ENCODE measurements at regions not wholly inside any gene's neighbourhood (a gene's known extent, or its start where the extent isn't known, plus 50 kb on each side); places are given as distances from the start of the nearest gene placed in this dataset.

DNA sequence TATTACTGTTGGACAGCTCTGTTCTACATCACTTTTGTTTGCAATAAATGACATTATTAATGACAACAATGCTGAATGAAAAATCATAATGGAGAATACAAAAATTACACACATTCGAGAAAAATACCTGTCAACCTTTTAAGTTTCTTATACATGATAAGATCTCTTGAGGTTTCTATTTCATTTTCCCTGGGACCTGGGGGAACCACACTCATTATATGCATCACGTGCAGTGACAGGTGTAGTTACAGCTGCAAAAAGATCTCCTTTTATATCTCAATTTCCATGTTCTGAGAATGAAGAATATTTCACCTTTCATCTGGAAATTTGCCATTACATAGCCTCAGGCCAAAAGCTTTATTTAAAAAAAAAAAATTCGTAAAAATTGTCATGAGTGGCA is 1347.0 kb upstream of the AGA start:
- DNase-seq (ENCODE audit: low read depth): no peak

- DNase-seq (ENCODE audit: low read depth): no peak
Measured at GRCh38 chr4:178799204-178799603, 1357.0 kb upstream of the AGA start.

- no peak for DNase-seq (ENCODE audit: low read depth)
Measured at GRCh38 chr4:178808106-178808505, 1365.9 kb upstream of the AGA start.

DNA sequence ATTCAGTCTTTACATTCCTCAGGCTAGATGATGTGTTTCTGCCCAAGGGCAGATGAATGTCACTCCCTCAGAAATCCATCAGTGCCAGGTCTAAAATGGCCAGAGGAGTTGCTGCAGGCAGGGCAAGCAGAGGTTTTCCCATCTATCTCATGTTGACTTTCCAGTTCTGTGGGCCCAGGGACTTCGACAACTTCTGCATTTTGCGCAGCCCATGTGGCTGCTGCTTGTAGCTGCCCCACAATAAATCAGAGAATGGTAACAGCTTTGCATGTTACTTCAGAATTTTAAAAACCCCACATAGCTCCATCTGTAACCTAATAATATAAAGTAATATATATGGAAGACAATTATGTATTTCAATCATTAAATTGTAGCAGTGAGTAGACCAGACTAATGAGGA is 1367.7 kb upstream of the AGA start:
- DNase-seq (ENCODE audit: low read depth): no peak

GRCh38 chr4:178811356-178811755 is 1369.1 kb upstream of the AGA start:
- DNase-seq (ENCODE audit: low read depth): no peak

- DNase-seq (ENCODE audit: low read depth): no peak
Measured at GRCh38 chr4:178812866-178813265, 1370.6 kb upstream of the AGA start.

DNA sequence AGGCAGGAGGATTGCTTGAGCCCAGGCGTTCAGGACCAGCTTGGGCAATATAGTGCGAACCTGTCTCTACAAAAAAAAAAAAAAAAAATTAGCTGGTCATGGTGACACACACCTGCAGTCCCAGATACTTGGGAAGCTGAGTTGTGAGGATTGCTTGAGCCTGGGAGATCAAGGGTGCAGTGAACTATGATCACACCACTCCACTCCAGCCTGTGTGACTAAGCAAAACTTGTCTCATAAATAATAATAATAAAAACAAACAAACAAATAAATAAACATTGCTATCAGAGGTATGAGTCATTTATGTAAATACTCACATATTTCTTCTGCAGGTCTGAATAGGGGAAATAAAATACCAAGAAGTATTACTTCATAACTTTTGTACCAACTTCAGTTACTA is 1372.7 kb upstream of the AGA start:
- no peak for DNase-seq (ENCODE audit: low read depth)

DNA sequence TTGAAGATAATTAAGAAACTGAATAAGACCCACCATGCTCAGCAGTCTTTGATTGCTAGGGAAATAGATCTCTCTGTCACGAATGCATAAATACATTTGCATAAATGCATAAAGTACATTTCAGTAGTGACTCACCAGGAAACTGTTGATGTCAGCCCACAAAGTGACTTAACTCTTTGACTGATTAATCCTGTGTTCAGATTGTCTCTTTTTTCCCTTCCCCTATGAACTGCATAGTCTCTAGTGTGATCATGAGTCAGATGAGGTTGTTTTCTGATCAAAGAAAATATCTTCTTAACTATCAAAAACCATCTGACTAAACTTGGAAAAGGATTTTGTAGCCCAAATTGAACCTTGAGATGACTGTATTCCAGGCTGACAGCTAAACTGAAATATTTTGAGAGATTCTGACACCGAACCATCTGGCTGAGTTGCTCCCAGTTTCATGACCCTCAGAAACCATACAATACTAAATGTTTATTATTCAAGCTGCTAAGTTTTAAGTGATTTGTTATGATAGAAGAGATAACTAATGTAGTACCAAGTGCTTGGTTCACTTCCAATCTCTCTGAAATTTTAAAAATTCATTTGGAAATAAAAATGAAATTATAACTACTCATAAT is 1381.5 kb upstream of the AGA start:
- no peak for DNase-seq (ENCODE audit: low read depth)

DNA sequence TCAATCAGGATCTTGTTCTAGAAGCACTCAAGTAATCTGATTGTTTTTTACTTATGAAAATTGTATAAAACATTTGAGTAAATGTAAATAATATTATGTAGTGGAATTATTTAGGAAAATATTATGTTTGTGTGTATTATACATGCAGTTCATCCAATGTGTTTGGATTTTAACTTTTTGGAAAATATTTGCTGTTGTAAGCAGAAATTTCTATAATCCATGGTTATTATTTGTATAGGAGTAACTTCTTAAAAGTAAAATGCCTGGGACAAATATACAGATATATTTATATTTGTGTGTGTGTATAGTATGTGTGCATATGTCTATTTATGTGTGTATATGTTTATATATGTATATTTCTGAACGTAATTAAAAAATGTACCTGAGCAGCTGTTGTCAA is 1394.6 kb upstream of the AGA start:
- DNase-seq (ENCODE audit: low read depth): no peak

GRCh38 chr4:178838776-178839175 is 1396.5 kb upstream of the AGA start:
- DNase-seq (ENCODE audit: low read depth): no peak

GRCh38 chr4:178856139-178856800 is 1414.0 kb upstream of the AGA start:
- no peak for DNase-seq (ENCODE audit: low read depth)

- DNase-seq (ENCODE audit: low read depth): no peak
Measured at GRCh38 chr4:178871476-178871875, 1429.2 kb upstream of the AGA start.

- DNase-seq (ENCODE audit: low read depth): no peak
Measured at GRCh38 chr4:178881937-178882336, 1439.7 kb upstream of the AGA start.

- no peak for DNase-seq (ENCODE audit: low read depth)
Measured at GRCh38 chr4:178894126-178894525, 1451.9 kb upstream of the AGA start.

GRCh38 chr4:178899084-178899483 is 1456.8 kb upstream of the AGA start:
- DNase-seq (ENCODE audit: low read depth): no peak

GRCh38 chr4:178917756-178918155 is 1475.5 kb upstream of the AGA start:
- no peak for DNase-seq (ENCODE audit: low read depth)

GRCh38 chr4:178937130-178937529 is 1494.9 kb upstream of the AGA start:
- no peak for DNase-seq (ENCODE audit: low read depth)

DNA sequence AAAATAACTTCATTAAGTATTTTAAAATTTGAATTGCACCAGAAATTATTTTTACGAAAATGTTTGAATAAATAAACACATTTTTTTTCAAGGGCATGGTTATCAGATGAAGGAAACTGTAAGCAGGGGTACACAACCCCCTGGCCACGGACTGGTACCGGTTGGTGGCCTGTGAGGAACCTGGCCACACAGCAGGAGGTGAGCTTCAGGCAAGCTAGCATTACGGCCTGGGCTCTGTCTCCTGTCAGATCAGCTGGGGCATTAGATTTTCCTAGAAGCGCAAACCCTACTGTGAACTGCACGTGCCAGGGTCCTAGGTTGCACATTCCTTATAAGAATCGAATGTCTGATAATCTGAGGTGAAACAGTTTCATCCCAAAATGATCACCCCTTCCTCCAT is 1499.7 kb upstream of the AGA start:
- no peak for DNase-seq (ENCODE audit: low read depth)

GRCh38 chr4:178953447-178954120 is 1511.3 kb upstream of the AGA start:
- no peak for DNase-seq (ENCODE audit: low read depth)

- DNase-seq (ENCODE audit: low read depth): no peak
Measured at GRCh38 chr4:178955614-178956013, 1513.4 kb upstream of the AGA start.

DNA sequence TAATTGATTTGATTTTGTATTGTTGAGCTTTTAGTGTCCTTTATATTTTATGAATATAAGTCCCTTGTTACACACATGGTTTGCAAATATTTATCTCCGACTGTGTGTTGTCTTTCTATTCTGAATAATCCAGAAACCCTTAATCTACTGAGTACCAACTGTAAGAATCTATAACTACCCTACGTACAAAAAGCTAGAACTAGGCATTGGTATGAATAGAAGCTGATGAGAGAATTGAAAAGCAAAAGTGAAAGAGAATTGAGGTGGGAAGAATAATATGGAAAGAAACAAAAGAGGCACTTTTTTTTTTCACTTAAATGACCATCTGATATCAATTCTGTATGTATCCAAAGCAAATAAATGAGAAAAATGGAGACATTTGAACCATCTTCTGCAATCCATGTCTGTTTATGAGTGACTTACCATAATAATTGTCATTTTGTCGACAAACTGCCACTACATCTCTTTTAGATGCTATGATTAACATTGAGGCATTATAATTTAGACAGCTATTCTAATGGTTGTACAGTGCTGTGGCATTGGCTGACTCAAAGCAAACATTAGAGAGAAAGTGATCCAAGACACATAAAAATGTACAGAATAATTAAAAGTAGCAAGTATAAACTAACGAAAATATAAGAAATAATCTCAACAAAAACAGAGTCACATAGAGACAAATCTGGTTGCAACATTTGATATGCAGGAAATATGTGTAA is 1516.6 kb upstream of the AGA start:
- no peak for DNase-seq (ENCODE audit: low read depth)

GRCh38 chr4:178963446-178964045 is 1521.3 kb upstream of the AGA start:
- DNase-seq (ENCODE audit: low read depth): no peak

- DNase-seq (ENCODE audit: low read depth): no peak
Measured at GRCh38 chr4:178966644-178967043, 1524.4 kb upstream of the AGA start.
